HG03139 (cell line): ENCODE measurements at regions not wholly inside any gene's neighbourhood (a gene's known extent, or its start where the extent isn't known, plus 50 kb on each side); places are given as distances from the start of the nearest gene placed in this dataset.

Source experiments
- ATAC-seq: cut with Tn5 transposase; IDR thresholded peaks from one replicate; pipeline ENCODE4 v1.9.1; 2021; ENCODE audit not compliant: unreplicated experiment

- no peak for ATAC-seq
Observed at GRCh38 chr10:121167534-121168243, 316.5 kb downstream of the WDR11 start.

DNA sequence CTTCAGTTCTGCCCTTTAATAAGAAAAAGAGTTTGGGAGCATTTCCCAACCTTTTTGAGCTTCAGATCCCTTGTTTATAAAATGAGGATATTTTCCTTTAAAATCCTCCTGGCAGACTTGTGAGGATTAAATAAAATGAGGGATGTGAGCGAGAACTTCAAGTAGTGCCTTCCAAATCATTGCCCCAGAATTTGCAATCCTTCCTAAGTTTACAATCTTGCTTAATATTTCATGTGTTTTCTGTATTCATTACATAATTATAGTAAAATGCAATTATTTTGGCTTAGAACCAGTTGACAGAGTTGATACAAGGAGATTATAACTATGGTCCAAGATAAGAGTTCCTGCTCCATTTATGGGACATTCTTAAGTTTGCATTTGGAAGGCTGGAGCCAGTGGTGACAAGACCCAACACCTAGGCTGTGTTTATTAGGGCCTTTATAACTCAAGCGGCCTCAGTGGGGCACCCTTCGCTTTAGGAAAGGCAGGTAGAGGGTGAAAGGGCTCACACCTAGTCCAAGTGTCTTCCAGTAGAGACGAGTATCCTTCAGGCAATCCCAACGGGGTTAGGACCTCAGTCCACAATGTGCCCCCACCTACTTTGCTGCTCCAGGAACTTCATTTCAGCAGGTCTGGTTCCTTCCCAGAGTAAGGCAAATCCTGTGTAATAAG, 317.5 kb downstream of the WDR11 start:
- no peak for ATAC-seq

GRCh38 chr10:121169406-121169805, 318.2 kb downstream of the WDR11 start:
- ATAC-seq: no peak

GRCh38 chr10:121171825-121172787, 320.9 kb downstream of the WDR11 start:
- ATAC-seq: no peak

- no peak for ATAC-seq
Observed at GRCh38 chr10:121179006-121179405, 327.8 kb downstream of the WDR11 start.

DNA sequence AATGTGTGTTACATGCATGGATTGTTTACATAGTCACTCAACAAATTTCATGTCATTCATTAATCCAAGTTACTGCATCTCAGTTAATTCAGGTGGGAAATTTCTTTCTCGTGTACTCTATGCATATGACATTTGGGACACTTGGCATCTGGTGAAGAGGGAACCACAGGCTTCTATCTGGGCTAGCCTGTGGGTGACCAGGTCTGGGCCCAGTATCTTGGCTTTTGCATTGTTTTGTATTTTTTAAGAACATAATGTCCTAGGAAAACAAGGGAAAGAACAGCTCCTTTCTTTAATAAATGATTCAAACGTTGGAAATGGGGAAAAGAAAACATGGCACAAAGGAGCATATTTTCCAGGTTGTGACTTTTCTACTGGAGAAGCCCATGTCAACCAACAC, 331.1 kb downstream of the WDR11 start:
- no peak for ATAC-seq

DNA sequence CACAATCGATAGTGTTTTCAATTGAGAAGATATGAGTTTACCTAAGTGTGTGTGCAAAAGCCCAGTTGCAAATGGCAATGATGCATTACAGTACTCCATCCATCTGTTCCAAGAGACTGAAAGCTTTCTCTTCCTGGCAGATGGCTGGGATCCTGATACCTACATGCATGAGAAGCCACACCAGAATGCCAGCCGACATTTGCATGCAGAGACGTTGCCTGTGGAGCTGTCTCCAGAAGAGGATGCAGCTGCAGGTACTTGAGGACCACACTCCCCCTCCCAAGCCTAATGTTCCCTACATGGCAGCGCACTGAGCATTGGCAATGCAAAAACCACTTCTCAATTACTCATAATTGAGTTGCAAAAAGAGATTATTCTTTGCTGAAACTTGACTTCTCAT, 332.1 kb downstream of the WDR11 start:
- no peak for ATAC-seq

GRCh38 chr10:121183707-121184106, 332.5 kb downstream of the WDR11 start:
- ATAC-seq: no peak

DNA sequence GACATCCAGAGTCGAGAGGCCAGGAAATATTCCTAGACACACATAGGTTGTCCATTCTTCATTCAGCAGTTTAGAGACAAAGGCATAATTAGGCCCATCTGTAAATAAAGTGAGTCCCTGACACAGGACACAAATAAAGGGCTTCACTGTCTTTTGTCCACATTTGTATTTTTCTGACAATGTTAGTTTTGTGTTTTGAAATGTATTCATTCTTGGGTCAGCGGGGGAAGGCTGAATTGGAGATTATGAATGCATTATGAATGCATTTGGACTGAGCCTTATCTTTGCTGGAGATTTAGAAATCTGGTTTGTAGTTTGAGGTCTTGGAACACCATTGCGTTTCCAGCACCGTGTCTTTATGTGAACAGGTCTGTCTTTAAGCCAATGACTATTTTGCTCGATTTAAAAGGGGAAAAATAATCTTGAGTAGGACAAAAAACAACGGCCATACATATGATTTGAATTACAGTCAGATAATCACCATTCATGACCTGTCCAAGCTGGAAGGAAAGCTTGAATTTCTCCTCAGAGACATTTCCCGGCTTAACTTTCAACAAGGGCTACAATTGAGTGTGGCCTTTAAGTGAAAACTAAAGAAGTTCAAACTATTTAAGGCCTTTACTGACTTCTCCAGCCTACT, 334.8 kb downstream of the WDR11 start:
- no peak for ATAC-seq

- ATAC-seq: no peak
Observed at GRCh38 chr10:121187391-121187790, 336.2 kb downstream of the WDR11 start.

DNA sequence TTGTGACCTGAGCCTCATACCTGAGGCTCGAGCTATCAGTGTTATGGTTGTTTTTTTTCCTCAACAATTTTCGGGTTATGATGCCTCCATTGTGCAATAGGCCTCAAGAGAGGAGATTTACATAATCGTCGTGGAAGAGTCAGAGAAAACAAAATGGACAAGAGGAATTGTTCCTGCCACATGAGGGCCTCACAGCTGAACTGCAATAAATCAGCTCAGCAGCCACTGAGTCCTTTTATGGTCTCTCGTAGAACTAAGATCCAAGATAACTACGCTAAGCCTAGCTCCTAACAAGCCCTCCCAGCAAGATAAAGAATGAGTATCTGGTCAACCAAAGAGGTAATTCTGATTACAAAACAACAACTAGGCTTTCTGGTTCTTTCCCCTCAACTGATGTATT, 336.8 kb downstream of the WDR11 start:
- no peak for ATAC-seq

GRCh38 chr10:121189066-121189465, 337.9 kb downstream of the WDR11 start:
- no peak for ATAC-seq

- no peak for ATAC-seq
Observed at GRCh38 chr10:121194696-121195523, 343.7 kb downstream of the WDR11 start.

DNA sequence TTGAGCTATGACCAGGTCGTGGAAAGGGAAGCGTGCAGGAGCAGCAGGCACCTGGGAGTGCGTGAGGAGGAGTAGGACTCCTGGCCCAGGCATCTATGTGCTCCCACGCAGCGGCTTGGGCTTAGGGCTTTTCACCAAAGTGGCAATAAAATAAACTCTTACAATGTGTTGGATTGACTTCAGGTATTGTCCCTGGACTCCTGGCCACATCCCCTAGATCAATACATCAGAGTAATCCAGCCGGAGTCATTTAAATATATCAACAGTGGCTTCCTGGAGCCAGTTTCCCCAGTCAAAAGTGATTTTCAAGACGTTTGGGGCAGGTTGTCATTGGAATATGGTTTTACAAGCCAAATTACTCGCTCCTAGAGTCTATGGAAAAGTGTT, 344.4 kb downstream of the WDR11 start:
- ATAC-seq: no peak

- ATAC-seq: no peak
Observed at GRCh38 chr10:121199081-121199480, 347.9 kb downstream of the WDR11 start.

GRCh38 chr10:121205625-121206024, 354.5 kb downstream of the WDR11 start:
- no peak for ATAC-seq

DNA sequence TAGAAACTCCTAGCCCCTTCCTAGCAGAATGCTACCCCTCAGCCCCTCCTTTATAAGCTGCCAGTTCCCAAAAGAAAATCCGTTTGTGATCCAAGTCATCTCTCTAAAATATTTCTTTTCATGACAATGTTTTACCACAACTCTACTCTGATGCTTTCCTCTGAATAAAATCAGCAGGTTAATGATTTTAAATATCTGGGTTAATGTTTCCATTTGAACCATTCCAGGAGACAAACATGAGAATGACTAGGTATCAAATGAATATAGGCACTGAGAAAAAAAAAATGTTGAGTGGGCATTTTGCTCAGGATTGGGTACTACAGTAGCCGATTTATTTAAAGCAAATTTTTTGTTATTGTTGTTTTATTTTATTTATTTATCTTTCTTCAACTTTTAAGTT, 360.3 kb downstream of the WDR11 start:
- no peak for ATAC-seq

DNA sequence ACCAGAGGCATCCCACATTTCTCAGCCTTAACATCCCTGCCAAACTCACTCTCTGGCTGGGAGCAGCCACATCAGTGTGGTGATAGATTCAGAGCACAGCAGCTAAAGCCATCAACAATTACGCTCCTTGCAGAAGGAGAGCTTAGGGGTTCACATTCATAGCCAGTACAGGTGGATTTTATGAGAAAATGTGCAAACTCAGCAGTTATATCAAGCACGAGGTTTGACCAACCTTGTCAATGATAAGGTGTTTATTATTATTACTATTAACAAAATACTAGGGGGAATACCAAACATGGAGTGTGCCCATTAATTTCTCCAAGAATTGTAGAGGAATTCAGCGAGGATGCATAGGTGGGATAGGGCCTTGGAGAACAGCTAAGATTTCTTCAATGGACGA, 362.3 kb downstream of the WDR11 start:
- ATAC-seq: no peak

- no peak for ATAC-seq
Observed at GRCh38 chr10:121216295-121216694, 365.1 kb downstream of the WDR11 start.

DNA sequence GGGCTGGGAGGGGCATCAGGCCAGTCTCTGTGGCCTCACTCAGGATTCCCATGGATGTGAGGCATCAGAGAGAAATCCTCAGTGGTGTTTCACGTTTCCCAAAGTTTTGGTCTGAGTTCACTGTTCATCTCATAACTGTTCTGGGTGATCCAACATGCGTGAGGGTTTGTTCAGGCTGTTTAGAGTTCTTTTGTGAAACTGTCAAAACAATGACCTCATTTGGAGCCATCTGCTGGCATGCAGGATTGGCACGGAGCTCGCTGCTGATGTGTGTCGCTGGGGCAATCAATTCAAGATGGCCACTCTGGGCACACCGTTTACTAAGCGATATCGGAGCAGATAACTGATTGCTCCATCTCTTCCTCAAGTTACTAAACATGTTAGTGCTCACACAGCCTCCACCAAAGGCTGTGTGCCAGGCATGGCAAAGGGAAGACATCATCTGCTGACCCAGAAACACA, 365.6 kb downstream of the WDR11 start:
- ATAC-seq: no peak
